NOMO-1 treated with DMSO at 0.1 percent for 48 hours (cell line): ENCODE measurements at regions not wholly inside any gene's neighbourhood (a gene's known extent, or its start where the extent isn't known, plus 50 kb on each side); places are given as distances from the start of the nearest gene placed in this dataset.
A peak's percentile ranks its signal among the peaks of the same experiment; 100 is the strongest.

Experiments used
- DNase-seq: peaks from one replicate; lab custom pipeline; 2025; ENCODE audit not compliant: unreplicated experiment; lab: John Stamatoyannopoulos, UW

- DNase-seq: no peak
Measured at GRCh38 chr11:110986016-110986415, 259.5 kb upstream of the POU2AF2 start.

- no peak for DNase-seq
Measured at GRCh38 chr11:110985547-110985946, 260.0 kb upstream of the POU2AF2 start.

GRCh38 chr11:110984693-110985092 lies 260.8 kb upstream of the POU2AF2 start:
- no peak for DNase-seq

- no peak for DNase-seq
Measured at GRCh38 chr11:110984147-110984546, 261.4 kb upstream of the POU2AF2 start.

- no peak for DNase-seq
Measured at GRCh38 chr11:110982214-110982613, 263.3 kb upstream of the POU2AF2 start.

GRCh38 chr11:110979696-110980095 lies 265.8 kb upstream of the POU2AF2 start:
- no peak for DNase-seq

- peak; percentile 91 for DNase-seq
Measured at GRCh38 chr11:110977661-110978060, 265.4 kb upstream of the ARHGAP20 start.

GRCh38 chr11:110974731-110975130 lies 262.5 kb upstream of the ARHGAP20 start:
- no peak for DNase-seq

GRCh38 chr11:110973401-110973980 lies 261.3 kb upstream of the ARHGAP20 start:
- peak; percentile 13 for DNase-seq

- peak; percentile 89 for DNase-seq
Measured at GRCh38 chr11:110972640-110973039, 260.4 kb upstream of the ARHGAP20 start.

- DNase-seq: no peak
Measured at GRCh38 chr11:110972106-110972505, 259.9 kb upstream of the ARHGAP20 start.

- no peak for DNase-seq
Measured at GRCh38 chr11:110971140-110971539, 258.9 kb upstream of the ARHGAP20 start.

GRCh38 chr11:110968348-110969062 lies 256.3 kb upstream of the ARHGAP20 start:
- DNase-seq: peak; percentile 90

- DNase-seq: no peak
Measured at GRCh38 chr11:110966131-110966530, 253.9 kb upstream of the ARHGAP20 start.

GRCh38 chr11:110962921-110963320 lies 250.7 kb upstream of the ARHGAP20 start:
- no peak for DNase-seq

GRCh38 chr11:110960167-110960566 lies 247.9 kb upstream of the ARHGAP20 start:
- DNase-seq: no peak

GRCh38 chr11:110958216-110958615 lies 246.0 kb upstream of the ARHGAP20 start:
- no peak for DNase-seq

- peak; percentile 1 for DNase-seq
Measured at GRCh38 chr11:110955776-110956175, 243.5 kb upstream of the ARHGAP20 start.

GRCh38 chr11:110951950-110952503 lies 239.8 kb upstream of the ARHGAP20 start:
- no peak for DNase-seq

GRCh38 chr11:110951037-110951949 lies 239.1 kb upstream of the ARHGAP20 start:
- no peak for DNase-seq

GRCh38 chr11:110948112-110948511 lies 235.9 kb upstream of the ARHGAP20 start:
- no peak for DNase-seq
